ENCODE measurements at regions not wholly inside any gene's neighbourhood (a gene's known extent, or its start where the extent isn't known, plus 50 kb on each side); places are given as distances from the start of the nearest gene placed in this dataset.
A peak's percentile ranks its signal among the peaks of the same experiment; 100 is the strongest.

DNA sequence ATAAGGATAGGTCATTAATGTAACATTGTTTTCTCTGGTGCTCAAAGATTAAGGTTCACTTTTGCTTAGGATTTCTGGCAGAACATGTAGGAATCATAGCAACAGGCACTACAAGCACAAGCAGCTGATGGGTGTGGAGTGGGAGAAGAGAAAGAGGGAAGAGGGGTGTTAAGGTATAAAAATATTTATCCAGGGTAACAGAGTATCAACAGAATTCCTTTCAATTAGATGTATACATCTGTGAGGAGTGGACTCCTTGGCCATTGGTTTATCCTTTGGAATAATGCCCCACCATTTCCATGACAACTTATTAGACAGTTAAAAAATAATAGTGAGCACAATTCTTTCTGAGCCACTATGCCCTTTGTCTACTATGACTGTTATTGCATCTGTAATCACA is 388.3 kb upstream of the DDHD1 start:
- ChIA-PET CTCF (interaction anchor here (1.4 to 2.2 kb wide), 3 partner anchors 15 to 230 kb away, joined by 4 to 12 read pairs (median 5); no protein-coding TSS in a partner anchor), POLR2A (no interaction called here)
- no peak for DNase-seq (ENCODE audit: extremely low spot score)
- TF ChIP-seq, protein P1, sequence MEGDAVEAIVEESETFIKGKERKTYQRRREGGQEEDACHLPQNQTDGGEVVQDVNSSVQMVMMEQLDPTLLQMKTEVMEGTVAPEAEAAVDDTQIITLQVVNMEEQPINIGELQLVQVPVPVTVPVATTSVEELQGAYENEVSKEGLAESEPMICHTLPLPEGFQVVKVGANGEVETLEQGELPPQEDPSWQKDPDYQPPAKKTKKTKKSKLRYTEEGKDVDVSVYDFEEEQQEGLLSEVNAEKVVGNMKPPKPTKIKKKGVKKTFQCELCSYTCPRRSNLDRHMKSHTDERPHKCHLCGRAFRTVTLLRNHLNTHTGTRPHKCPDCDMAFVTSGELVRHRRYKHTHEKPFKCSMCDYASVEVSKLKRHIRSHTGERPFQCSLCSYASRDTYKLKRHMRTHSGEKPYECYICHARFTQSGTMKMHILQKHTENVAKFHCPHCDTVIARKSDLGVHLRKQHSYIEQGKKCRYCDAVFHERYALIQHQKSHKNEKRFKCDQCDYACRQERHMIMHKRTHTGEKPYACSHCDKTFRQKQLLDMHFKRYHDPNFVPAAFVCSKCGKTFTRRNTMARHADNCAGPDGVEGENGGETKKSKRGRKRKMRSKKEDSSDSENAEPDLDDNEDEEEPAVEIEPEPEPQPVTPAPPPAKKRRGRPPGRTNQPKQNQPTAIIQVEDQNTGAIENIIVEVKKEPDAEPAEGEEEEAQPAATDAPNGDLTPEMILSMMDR (IDR thresholded peaks at IDR 0.05; ENCODE audit: control extremely low read depth, extremely low read depth, low read depth, missing control alignments) = no peak

GRCh38 chr14:53539489-53540126 is 386.5 kb upstream of the DDHD1 start:
- POLR2A ChIA-PET = no interaction called here

DNA sequence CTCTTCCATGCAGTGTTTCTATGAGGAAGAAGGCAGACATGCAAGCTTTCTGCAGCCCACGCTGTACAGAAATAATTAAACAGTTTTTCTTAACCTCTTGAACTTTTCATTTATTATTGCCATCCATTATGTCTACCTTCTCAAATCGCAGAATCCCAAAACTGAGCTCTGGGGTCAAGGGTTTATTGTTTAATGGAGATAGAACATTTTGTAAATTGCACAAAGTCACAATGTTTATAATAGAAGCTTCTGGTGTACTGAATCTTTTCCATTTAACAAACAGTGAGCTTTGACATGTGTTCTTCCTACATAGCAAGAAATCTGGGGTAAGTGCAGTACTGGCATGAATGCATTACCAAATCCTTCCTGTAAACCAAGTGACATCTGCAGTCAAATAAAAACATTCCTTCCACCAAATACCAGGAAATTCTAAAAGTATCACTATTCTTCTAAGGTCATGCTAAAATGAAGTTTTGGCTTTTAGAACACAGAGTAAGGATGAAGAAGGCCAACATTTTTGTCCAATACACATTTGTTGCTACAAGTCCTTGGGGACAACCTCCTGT is 385.3 kb upstream of the DDHD1 start:
- CTCF ChIA-PET = interaction anchor here (0.7 to 4.4 kb wide), 20 partner anchors 10 to 810 kb away, joined by 3 to 47 read pairs (median 4); no protein-coding TSS in a partner anchor
- POLR2A ChIA-PET = no interaction called here
- TF ChIP-seq, protein P1 (IDR thresholded peaks at IDR 0.05; ENCODE audit: control extremely low read depth, extremely low read depth, low read depth, missing control alignments) = no peak
- DNase-seq (ENCODE audit: extremely low spot score) = no peak

More at GRCh38 chr14:53539489-53540126, 386.5 kb upstream of the DDHD1 start:
- peak; percentile 51 for DNase-seq (ENCODE audit: extremely low spot score)
- CTCF ChIA-PET = interaction anchor here (0.7 to 4.4 kb wide), 28 partner anchors 9 to 809 kb away, joined by 3 to 47 read pairs (median 4); partner anchors contain the start of gene BMP4
- TF ChIP-seq, protein P1 (IDR thresholded peaks at IDR 0.05; ENCODE audit: control extremely low read depth, extremely low read depth, low read depth, missing control alignments) = peak; percentile 93

- CTCF ChIA-PET = interaction anchor here (0.7 to 4.4 kb wide), 20 partner anchors 9 to 811 kb away, joined by 3 to 47 read pairs (median 4); no protein-coding TSS in a partner anchor
- no peak for DNase-seq (ENCODE audit: extremely low spot score)
- POLR2A ChIA-PET = no interaction called here
- TF ChIP-seq, protein P1 (IDR thresholded peaks at IDR 0.05; ENCODE audit: control extremely low read depth, extremely low read depth, low read depth, missing control alignments) = no peak
Observed at GRCh38 chr14:53537422-53538315, 384.5 kb upstream of the DDHD1 start.

DNA sequence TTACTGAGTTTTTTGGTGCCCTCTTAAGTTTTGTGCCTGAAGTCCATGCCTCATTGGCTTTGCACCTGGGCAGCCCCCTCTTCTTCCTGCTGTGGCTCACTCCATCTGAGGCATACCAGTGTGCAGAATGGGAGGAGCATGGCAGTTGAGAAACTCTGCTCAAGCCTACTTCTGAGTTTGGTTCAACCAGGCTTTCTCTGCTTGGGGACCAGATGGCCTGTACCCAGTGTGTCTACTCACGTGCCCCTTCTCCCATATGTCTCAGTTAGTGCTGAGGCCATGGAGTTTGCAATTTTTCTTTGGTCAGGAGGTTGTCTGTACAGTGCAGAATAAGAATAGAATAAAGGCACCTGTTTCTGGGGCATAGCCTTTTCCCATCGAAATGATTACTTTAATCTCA is 383.3 kb upstream of the DDHD1 start:
- TF ChIP-seq, protein P1 (IDR thresholded peaks at IDR 0.05; ENCODE audit: control extremely low read depth, extremely low read depth, low read depth, missing control alignments) = no peak
- ChIA-PET CTCF (interaction anchor here (1.2 to 4.4 kb wide), 3 partner anchors 16 to 640 kb away, joined by 3 to 47 read pairs (median 3); no protein-coding TSS in a partner anchor), POLR2A (no interaction called here)
- no peak for DNase-seq (ENCODE audit: extremely low spot score)

GRCh38 chr14:53534841-53535240 is 381.7 kb upstream of the DDHD1 start:
- ChIA-PET CTCF (interaction anchor here (0.7 to 4.4 kb wide), 3 partner anchors 16 to 641 kb away, joined by 3 to 47 read pairs (median 3); no protein-coding TSS in a partner anchor), POLR2A (no interaction called here)
- TF ChIP-seq, protein P1 (IDR thresholded peaks at IDR 0.05; ENCODE audit: control extremely low read depth, extremely low read depth, low read depth, missing control alignments) = no peak
- DNase-seq (ENCODE audit: extremely low spot score) = no peak

All from GM10248 (cell line).